ENCODE measurements at regions not wholly inside any gene's neighbourhood (a gene's known extent, or its start where the extent isn't known, plus 50 kb on each side); places are given as distances from the start of the nearest gene placed in this dataset.

DNA sequence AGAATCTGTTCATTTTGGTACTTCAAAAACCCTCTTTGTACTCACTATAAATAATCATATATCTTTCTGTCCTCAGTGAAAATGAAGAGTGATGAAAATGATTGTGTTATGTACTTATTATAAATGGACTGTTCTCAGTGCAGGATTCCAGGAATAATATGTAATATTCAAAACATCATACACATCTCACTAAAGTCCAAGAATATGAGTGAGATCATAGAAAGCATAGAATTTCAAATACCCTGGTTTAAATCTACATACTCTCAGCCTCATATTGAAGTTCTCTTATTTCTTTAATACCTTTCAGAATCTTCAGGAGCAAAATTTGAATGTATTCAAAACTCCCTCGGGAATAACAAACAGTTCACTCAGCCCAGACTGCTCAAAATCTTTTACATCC lies 868.0 kb downstream of the SLITRK6 start:
- FAIRE-seq, result no peak

DNA sequence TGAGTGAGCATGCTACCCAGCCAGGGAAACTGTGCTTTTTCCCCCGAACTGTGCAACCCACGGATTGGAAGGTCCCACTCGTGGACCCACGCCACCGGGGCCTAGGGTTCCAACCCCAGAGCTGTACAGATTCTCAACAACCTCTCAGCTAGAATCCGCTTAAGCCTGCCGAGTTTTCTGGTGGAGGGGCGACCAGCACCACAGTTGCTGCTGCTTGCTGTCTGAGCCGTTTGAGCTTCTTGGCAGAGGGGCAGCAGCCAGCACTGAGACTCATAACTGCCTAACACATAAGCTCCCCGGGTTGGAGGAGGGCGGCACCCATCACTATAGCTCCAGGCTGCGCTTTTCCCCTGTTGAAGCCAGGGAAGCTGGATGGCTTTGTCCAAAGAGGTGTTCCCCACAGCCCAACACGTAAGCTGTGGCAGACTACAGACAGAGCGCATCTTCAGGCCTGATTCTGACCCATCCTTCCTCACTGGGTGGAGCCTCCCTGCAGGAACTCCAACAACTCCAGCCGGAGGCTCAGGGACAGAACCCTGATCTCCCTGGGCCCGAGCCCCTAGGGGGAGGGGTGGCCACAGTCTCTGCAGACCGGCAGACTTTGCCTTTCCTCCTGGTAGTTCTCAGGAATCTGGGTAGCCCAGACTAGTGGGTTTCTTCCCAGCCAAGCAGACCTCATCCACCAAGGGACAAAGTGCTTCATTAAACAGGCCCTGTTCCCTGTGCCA lies 871.6 kb downstream of the SLITRK6 start:
- no peak for FAIRE-seq

DNA sequence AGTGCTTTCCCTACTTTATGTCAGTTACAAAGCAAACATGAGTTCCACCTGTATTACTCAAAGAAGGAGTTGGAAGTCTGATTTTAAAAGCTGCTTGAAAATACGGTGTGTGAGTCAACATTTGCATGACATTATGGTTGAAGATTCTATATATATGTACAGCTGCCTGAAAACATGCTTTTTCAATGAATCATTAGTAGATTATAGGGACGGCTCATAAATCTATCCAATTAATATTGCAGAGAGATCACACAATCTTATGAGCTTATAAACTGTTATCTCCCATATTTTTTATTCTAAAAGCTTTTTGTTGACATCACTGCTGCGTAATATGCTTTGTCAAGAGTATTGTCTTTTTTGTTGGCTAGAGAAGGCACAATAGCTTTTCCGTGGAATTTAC lies 873.8 kb downstream of the SLITRK6 start:
- no peak for FAIRE-seq

DNA sequence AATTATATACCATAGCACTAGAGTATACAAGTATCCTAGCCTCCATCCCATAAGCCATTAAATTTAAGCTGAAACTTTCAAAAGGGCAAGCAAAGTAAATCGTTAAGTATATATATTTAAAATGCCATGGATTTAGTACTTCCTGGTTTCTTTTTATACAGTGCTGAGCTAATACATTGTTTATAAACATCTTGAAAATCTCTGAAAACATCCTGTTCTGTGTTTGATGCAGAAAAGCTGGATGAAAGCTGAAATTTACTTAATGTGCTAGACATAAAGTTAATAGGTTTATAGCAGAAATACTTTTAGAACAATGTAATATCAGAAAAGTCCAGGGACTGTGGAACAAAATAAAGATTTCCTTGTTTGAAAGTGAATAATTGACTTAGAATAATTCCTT lies 875.4 kb downstream of the SLITRK6 start:
- no peak for FAIRE-seq

DNA sequence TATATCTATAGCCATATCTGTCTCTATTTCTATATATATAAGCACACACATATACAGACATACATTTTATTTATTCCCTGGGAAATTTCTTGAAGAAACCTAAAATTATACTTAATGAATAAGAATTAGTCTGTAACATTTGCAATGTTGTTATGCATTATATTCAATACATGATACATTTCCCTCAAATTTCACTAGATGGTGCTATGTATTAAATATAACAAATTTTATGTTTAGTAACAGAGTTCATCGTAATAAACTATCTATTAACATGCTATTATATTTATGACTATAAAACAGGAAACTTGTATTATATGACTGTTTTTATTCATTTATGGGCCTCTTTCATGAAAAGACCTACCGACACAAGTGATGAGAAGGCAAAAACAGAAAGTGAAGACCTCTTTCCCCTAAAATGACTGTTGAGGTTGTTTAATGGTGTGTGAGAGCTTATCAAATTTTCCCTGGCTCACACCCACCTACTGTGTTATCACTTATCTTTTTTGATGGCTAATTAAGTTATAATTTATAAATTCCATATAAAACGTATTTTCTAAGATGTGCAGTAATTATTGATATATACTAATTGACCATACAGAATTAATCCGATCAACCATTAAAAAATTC lies 881.9 kb downstream of the SLITRK6 start:
- FAIRE-seq, result peak; percentile 94

DNA sequence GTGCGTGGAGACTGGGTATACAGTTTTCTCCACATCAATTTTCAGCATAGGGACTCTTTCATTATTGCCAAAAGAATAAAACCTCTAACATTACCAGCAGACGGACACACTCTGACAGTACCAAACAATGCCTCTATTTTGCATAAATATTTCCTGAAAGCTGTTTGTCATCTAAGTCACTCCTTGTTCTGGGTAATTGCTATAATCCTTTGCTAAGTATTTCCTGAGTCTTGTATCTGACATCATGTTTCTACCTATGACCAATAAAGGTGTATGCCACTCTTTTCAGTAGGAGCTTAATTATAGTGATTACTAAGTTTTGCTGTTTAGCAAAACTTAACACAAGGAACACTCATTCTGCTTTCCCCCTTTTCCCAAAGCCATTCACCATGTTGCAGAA lies 886.5 kb downstream of the SLITRK6 start:
- FAIRE-seq, result no peak

DNA sequence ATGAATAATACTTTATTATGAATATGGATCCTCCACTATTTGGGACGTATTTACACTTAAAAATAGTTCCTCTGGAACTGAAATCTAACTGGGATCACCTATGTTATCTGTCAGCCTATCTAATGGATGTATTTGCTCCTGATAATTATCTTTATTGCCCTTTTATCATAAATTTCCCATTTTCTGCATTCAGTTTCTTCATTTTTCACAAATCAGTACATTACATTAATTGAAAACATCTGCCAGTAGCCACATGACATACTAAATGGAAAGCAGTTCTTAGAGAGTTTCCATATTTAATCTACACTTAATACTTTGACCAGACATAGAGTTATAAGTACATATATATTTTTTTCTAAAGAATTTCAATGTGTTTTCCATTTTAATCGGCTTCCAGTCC lies 888.8 kb downstream of the SLITRK6 start:
- no peak for FAIRE-seq

DNA sequence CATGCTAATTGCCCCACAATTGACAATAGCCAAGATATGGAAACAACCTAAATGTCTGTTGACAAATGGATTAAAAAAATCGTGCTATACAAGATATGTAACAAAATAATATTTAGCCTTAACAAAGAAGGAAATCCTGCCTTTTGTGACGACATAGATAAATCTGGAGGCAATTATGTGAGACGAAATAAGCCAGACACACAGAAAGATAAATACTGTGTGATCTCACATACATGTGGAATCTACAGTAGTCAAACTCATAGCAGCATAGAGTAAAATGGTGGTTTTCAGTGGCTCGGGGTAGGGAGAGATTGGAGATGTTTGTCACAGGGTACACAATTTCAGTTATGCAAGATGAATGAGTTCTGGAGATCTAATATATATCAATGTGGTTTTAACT lies 895.8 kb downstream of the SLITRK6 start:
- no peak for FAIRE-seq

DNA sequence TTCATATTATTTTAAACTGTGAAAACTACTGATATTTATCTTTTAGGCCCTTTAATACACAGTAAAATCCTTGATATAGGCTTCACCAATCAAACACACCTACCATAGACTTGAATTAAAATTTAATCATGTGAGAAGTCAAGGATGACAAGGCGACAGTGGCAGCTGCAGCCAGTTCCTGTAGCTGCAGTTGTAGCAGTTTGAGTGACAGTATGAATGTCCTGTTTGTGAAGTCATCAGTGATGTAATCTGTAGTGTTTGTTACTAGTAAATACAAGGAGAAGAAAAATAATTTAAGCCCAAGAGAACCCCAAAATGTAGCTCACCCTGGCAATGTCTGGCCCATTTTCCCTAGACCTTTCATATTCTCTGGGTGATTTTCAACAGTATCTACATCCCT lies 897.0 kb downstream of the SLITRK6 start:
- FAIRE-seq, result no peak

DNA sequence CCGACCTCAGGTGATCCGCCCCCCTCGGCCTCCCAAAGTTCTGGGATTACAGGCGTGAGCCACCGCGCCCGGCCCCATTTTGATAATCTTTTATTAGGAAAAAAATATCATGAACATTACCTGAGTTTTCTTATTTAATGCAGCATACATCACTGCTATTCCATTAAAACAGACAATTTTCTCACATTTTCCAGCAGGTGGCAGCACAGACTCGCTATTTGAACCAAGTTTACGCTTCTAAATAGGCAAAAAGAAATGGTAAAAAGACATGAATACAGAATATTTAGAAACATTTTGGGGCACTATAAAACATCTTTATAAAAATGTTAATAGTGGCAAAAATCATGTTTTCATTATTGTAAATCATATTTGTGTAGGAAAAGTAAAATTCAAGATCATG lies 903.1 kb downstream of the SLITRK6 start:
- peak; percentile 92 for FAIRE-seq

DNA sequence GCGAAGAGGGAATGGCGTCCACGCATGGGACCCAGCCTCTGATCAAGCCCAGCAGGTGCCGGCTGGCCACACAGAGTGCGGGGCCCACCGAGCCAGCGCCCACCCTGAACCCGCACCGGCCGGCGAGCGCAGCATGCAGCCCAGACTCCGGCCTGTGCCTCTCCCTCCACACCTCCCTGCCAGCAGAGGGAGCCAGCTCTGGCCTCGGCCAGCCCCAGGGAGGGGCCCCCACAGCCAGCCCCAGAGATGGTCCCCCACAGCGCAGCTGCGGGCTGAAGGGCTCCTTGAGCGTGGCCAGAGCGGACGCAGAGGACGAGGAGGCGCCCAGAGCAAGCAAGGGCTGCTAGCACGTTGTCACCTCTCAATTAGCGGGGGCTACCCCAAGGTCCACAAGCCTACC lies 904.5 kb downstream of the SLITRK6 start:
- FAIRE-seq, result no peak

DNA sequence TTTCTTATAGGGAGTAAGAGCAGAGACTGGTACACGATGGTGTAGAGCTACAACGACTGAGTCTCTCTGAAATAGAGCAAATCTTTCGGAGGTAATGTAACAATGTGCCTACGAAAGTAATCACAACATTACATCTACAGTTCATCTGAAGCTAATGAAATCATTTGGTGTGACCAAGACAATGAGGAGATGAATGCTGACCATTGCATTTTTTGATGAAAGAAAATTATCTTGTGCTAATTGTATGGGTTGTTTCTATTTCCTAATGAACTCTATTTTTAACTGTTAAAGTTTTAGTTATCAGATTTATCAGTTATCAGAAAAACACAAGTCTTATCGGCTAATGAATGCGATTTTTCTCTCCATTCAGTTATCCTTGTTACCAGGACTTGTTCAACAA lies 913.4 kb downstream of the SLITRK6 start:
- FAIRE-seq, result no peak

DNA sequence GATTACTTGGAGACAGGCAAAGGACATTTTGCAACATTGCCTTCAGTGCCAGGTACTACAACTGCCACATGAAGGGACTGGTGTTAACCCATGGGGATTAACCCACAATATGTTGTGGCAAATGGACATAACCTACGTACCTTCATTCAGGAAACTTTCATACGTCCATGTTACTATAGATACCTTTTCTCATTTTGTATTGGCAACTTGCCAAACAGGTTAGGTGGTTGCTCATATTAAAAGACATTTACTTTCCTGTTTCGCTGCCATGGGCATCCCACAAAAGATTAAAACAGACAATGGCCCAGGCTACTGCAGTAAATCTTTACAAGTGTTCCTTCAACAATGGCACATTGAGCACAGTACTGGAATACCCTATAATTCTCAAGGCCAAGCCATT lies 925.3 kb downstream of the SLITRK6 start:
- no peak for FAIRE-seq

DNA sequence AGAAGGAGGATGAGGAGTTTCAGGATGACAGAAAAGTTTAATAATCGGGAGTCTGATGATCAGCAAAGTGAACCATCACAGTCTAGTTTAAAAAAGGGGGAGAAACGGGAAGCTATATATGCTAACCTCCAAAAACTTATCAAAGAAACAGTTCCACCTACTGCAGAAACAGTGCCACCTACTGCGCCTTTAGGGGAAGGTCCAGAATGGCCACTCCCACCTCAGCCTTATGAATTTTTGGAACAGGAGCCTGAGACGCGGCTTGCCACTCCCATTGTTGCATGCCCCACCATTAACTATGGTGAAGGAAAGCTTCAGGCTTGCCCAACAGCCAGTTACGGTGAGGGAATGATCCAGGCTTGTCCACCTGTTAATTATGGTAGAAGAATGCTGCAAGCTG lies 929.0 kb downstream of the SLITRK6 start:
- no peak for FAIRE-seq

DNA sequence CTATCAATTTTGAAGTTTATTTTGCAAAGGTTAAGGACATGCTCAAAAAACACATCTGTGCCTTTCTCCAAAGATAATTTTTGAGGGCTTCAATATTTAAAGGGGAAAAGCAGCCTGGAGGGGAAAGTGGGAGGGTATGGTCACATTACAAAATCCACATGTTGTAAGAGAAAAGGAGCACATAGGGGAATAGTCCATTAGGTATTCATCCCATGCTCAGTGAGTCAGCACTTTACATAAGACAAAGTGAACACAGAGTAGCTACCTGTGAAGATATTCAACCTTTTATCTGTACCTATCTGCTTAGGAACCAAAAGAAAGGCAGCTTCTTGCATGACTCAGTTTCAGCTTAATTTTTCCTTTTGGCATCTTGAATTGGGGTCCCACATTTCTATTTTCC lies 932.0 kb downstream of the SLITRK6 start:
- FAIRE-seq, result no peak

DNA sequence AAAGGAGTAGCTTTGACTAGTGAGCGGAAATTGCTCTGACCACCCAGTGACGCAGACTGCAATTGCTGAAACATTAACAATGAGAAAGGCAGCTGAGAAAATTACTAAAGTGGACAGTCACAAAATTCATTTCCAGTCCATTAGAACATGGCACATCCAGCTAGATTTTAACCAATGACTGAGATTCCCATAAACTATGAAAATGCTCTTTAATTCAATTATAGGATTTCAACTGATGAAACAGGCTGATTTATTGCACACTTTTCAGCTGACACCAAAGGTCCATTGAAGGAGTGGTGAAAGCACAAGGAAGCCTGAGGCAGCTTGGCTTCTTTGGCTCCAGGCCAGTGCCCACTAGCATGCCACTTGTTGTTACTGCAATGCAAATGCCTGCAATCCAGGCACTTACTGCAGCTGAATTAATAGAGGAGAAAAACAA lies 933.4 kb downstream of the SLITRK6 start:
- FAIRE-seq, result no peak

DNA sequence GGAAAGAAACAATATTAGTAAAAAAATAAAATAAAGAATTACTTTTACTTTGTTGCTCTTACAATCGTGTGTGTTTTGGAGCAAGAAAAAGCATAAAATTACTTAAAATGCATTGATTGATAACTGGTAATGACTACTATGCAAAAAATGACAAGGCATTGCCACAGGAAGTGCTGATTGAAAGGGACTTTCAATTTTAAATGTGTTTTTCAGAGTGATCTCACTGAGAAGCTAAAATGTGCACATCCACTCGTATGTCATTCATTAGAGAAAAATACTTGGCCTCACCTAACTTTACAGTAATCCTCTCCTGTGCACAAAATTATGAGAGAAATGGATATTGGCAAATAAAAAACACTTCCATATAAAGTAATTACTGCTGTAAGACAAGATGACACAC lies 934.9 kb downstream of the SLITRK6 start:
- no peak for FAIRE-seq

DNA sequence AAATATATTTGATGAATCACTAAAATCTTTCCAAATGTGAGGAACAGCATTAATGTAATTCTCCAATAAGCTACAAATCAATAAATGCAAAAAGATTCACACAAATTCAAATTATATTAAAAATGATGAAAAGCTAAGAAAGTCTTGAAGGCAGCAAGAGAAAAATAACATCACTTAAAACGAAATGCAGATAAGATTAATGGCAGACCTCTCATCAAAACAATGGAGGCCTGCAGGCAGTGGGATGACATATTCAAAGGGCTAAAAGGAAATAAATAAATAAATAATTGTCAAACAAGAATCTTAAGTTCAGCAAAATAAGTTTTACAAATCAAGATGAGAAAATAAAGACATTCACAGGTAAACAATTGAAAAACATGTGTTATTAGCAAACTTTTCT lies 952.1 kb downstream of the SLITRK6 start:
- no peak for FAIRE-seq

DNA sequence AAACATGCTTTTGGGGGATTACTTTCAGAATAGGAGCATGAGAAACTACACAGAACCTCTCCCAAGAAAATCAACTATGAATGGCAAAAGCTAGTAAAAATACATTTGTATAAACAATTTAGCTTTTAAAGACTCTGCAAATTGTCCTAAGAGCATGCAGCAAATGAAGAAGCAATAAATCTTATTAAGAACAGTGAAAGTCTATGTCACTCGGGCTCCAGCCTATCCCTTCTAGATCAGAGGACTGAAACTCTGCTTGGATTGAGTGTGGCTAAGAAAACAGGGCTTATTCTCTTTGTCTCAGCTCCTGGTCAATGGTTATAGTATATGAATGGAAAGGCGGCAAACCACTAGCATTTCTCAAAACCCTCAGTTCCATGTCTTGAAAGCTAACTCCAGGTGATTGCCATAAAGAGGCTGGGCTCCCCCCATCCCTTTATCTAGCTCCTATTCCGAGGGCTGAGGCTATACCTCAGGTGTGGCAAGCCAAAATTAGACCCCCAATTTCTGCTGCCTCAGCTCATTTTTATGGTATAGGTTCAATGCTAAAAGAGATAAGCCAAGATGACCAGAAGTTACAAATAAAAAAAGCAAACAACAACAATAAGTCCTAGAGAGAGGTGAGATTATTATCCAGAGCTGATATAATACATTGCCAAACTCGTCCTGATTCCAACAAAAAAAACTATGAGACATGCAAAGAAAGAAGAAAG lies 953.2 kb downstream of the SLITRK6 start:
- FAIRE-seq, result no peak

DNA sequence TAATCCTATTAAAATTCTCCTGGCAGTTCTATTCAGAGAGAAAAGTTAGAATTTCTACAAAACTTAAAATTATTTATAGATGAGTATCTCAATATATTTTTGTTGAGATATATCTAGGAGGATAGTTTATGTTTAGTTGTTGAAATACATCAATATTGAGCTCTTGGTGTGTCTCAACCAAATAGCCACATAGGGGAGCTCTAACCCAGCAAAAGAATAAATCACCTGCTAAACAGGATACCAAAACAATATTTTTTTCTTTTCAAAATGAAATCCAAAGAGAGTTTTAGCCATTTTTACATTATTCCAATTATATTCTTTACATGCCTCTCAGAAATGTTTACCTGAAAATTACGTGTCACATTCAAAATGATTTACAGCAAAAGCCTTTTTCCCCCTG lies 954.7 kb downstream of the SLITRK6 start:
- FAIRE-seq, result peak; percentile 79

DNA sequence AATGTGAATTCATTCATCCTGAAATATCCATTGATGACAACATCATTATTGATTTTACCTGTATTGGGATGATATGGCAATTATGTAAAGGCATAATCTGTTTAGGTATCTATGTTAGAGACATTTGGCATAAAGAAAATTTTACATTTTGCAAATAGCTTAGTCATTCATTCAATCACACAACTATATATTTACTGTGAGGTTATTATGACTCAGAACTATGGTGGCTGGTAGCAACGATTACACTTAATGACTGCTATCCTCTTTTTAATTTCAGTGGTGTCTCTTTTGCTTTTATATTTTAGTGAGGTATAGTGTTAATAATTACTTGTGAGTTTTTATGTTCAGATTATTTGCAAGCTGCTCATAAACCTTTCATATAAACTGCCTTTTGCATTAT lies 955.9 kb downstream of the SLITRK6 start:
- no peak for FAIRE-seq

DNA sequence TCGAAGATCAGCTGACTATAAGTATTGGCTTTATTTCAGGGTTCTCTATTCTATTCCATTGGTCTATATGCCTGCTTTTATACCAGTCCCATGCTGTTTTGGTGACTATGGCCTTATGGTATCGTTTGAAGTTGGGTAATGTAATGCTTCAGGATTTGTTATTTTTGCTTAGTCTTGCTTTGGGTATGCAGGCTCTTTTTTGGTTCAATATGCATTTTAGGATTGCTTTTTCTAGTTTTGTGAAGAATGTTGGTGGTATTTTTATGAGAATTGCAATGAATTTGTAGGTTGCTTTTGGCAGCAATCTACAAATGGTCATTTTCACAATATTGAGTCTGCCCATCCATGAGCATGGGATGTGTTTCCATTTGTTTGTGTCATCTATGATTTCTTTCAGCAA lies 951.9 kb upstream of the SLITRK1 start:
- FAIRE-seq, result no peak

DNA sequence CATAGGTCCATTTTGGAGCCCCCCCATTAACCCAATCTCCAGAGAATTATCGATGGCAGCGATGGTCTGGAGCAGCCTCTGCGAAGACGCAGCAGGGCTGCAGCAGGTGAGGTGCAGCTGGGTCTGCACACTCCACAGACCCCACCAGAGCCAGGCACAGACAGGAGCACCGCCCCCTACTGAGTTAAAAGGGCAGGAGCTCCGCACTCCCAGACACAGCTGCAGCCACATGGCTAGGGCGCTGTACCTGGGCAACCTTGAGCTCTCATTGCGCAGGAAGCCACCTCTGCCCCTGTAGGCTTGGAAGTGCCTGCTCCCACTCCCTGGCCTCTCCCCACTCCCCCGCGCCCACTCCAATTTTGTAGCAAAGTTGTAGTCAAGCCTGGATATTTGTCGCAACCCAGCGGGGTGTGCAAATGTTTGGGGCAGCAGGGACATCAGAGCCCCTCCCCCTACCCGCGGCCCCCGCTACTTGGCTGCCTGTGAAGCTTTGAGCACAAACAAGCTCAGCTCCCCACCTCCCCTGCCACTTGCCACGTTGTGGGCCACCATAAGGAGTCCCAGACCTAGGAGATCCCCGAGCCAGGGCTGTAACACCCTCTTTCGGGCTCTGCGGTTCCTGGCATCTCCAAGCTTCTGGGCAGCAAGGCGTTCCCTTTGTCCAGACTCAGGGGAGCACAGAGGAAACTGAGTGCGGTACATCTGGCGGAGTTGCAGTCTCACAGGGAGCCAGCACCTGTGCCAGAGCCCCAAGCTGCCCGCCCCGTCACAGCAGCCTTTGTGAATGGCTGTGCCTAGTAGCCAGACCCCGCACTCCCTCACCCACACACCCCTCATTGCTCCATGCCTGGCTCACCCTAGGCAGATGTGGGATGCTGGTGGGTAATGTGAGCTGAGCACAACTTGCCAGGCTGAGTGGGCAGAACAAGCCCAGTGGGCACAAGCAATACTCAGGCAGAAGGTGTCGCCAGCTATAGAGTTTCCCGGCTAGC lies 949.7 kb upstream of the SLITRK1 start:
- FAIRE-seq, result no peak

Data from TTC549 (cell line).